ENCODE measurements at regions not wholly inside any gene's neighbourhood (a gene's known extent, or its start where the extent isn't known, plus 50 kb on each side); places are given as distances from the start of the nearest gene placed in this dataset.

- no peaks in the 10 kb centered on the region; the same call in 1 of the 2 replicates for H3K4me1 Mint-ChIP-seq
- no peak for TF ChIP-seq CBFB (CRISPR knock-in tag; IDR thresholded peaks at IDR 0.05; ENCODE audit: low read depth)
- TF ChIP-seq ATF6 (CRISPR knock-in tag; IDR thresholded peaks at IDR 0.05), result no peak
- TF ChIP-seq MAX (CRISPR knock-in tag; IDR thresholded peaks at IDR 0.05), result no peak
- no peak for TF ChIP-seq MXD4 (CRISPR knock-in tag; IDR thresholded peaks at IDR 0.05; ENCODE audit: borderline replicate concordance)
- TF ChIP-seq TEAD4 (CRISPR knock-in tag; IDR thresholded peaks at IDR 0.05), result no peak
- TF ChIP-seq MLX (CRISPR knock-in tag; IDR thresholded peaks at IDR 0.05), result no peak
- no peak for TF ChIP-seq ZNF396 (CRISPR knock-in tag; IDR thresholded peaks at IDR 0.05; ENCODE audit: borderline replicate concordance)
- TF ChIP-seq NR1H2 (CRISPR knock-in tag; IDR thresholded peaks at IDR 0.05), result no peak
- no peak for ATAC-seq
- no peak overlapping the region for H3K27ac Mint-ChIP-seq
- no peaks in the 10 kb centered on the region for H3K27me3 Mint-ChIP-seq (ENCODE audit: low read depth)
- no peaks in the 10 kb centered on the region for H3K36me3 Mint-ChIP-seq
- no peak for DNase-seq (ENCODE audit: low spot score)
- CTCF ChIA-PET, result interaction anchor here (0.9 kb wide), 1 partner anchor 63 kb away, joined by 3 read pairs; no protein-coding TSS in a partner anchor
- POLR2A ChIA-PET, result no interaction called here
- no peak overlapping the region for H3K4me3 Mint-ChIP-seq
- peaks cover 5% of the 10 kb centered on the region; the same call in 1 of the 2 replicates for H3K9me3 Mint-ChIP-seq
Measured at GRCh38 chr6:20292905-20293304, 80.6 kb upstream of the MBOAT1 start.

GRCh38 chr6:20301256-20301655 lies 89.0 kb upstream of the MBOAT1 start:
- Mint-ChIP-seq H3K4me3 (no peak overlapping the region), H3K36me3 (no peaks in the 10 kb centered on the region), H3K27me3 (ENCODE audit: low read depth) (no peaks in the 10 kb centered on the region), H3K4me1 (no peaks in the 10 kb centered on the region), H3K9me3 (peaks cover 13% of the 10 kb centered on the region; the same call in 1 of the 2 replicates), H3K27ac (no peak overlapping the region)
- ChIA-PET CTCF (no interaction called here), POLR2A (no interaction called here)
- ATAC-seq (no peak), DNase-seq (ENCODE audit: low spot score) (no peak)
- TF ChIP-seq MAX (CRISPR knock-in tag; IDR thresholded peaks at IDR 0.05) (no peak), ESRRA (CRISPR knock-in tag; IDR thresholded peaks at IDR 0.05; ENCODE audit: borderline replicate concordance) (no peak), JAZF1 (CRISPR knock-in tag; IDR thresholded peaks at IDR 0.05) (no peak), ZNF121 (CRISPR knock-in tag; IDR thresholded peaks at IDR 0.05) (no peak), ATF1 (CRISPR knock-in tag; IDR thresholded peaks at IDR 0.05) (no peak), SMAD4 (CRISPR knock-in tag; IDR thresholded peaks at IDR 0.05) (no peak), PREB (CRISPR knock-in tag; IDR thresholded peaks at IDR 0.05; ENCODE audit: borderline replicate concordance) (no peak), ZNF425 (CRISPR knock-in tag; conservative IDR thresholded peaks at IDR 0.05) (no peak), NR1H2 (CRISPR knock-in tag; IDR thresholded peaks at IDR 0.05) (no peak), PRRX2 (CRISPR knock-in tag; IDR thresholded peaks at IDR 0.05) (no peak), ZNF317 (CRISPR knock-in tag; IDR thresholded peaks at IDR 0.05; ENCODE audit: borderline replicate concordance, low read depth) (no peak), ETV6 (CRISPR knock-in tag; IDR thresholded peaks at IDR 0.05) (no peak), E2F1 (CRISPR knock-in tag; IDR thresholded peaks at IDR 0.05) (no peak), PRDM15 (CRISPR knock-in tag; IDR thresholded peaks at IDR 0.05) (no peak), NFYB (CRISPR knock-in tag; conservative IDR thresholded peaks at IDR 0.05; ENCODE audit: low read depth) (no peak), FOXP4 (CRISPR knock-in tag; IDR thresholded peaks at IDR 0.05) (no peak)

Data from WTC11 (cell line).